Activated CD8-positive, alpha-beta memory T cell treated with anti-CD3 and anti-CD28 coated beads, Interleukin-2, amount 10 ng/mL, durations not matched to agents 7 days and 5 days (primary cell): ENCODE measurements at regions not wholly inside any gene's neighbourhood (a gene's known extent, or its start where the extent isn't known, plus 50 kb on each side); places are given as distances from the start of the nearest gene placed in this dataset.

ENCODE experiments used
- ATAC-seq: fragments of 150-1000 bp; cut with Tn5 transposase; one replicate; pipeline ENCODE4 v1.10.0; 2021; ENCODE audit warnings: moderate library complexity
- CTCF ChIA-PET: fragments of 350-600 bp; sonication (Branson Sonifier 250); formaldehyde crosslinking; loops from one replicate; lab custom pipeline; 2021; ENCODE audit warnings: antibody characterized with exemption; lab: Charles Lee
- DNase-seq: peaks from one replicate; pipeline ENCODE4 v3.0.0-alpha.2; 2020
- H3K27ac Mint-ChIP-seq: one replicate; pipeline ENCODE4 v1.8.0; 2021; ENCODE audit warnings: mild to moderate bottlenecking, mixed read lengths
- H3K27me3 Mint-ChIP-seq: one replicate; pipeline ENCODE4 v1.8.0; 2021; ENCODE audit warnings: mixed read lengths
- H3K36me3 Mint-ChIP-seq: one replicate; pipeline ENCODE4 v1.8.0; 2021; ENCODE audit warnings: mild to moderate bottlenecking, mixed read lengths
- H3K4me1 Mint-ChIP-seq: one replicate; pipeline ENCODE4 v1.8.0; 2021; ENCODE audit warnings: mixed read lengths
- H3K4me3 Mint-ChIP-seq: one replicate; pipeline ENCODE4 v1.8.0; 2021; ENCODE audit warnings: mild to moderate bottlenecking, moderate library complexity, mixed read lengths
- H3K9me3 Mint-ChIP-seq: one replicate; pipeline ENCODE4 v1.8.0; 2022; ENCODE audit warnings: low read depth, mixed read lengths

DNA sequence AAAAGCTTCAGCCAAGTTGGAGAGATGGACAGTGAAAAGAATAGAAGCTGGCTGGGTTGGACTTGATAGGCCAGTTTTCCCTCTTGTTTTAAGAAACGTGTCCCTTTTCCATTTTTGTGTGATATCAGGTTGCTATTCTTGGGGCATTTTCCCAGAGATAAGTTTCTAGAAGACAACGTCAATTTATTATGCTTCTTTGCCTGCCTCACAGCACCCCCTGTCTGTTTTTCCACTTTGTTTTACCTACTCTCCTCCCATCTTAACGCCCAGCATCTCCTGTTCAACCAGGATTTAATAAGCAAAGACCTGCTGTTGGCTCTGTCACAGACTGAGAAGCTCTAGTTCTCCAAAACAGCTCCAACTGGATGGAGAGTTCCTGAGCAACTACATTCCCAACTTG, 317.8 kb upstream of the ZNF521 start:
- CTCF ChIA-PET: no interaction called here
- no peak for DNase-seq
- Mint-ChIP-seq H3K27me3 (no peaks in the 10 kb centered on the region), H3K27ac (no peak overlapping the region), H3K4me1 (no peaks in the 10 kb centered on the region), H3K9me3 (peaks cover 4% of the 10 kb centered on the region), H3K36me3 (no peaks in the 10 kb centered on the region), H3K4me3 (no peak overlapping the region)
- ATAC-seq: no peak

DNA sequence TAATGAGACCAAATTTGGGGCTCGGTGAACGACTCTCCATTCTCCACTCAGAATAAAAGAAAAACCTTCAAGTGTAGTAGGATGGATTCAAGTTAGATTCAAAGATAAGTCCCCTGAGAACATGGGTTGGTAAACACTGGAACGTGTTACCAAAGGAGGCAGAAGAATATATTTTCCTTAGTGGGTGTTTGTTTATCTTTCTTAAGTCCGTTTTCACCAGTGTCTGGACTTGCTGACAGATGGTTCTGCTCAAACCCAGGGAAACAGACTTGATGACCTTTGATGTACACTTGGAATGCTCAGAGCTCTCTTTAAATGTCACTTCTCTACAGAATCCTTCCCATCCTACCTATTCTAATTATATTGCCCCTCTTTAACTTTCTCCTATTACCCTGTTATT, 310.3 kb upstream of the ZNF521 start:
- Mint-ChIP-seq H3K4me1 (no peaks in the 10 kb centered on the region), H3K27ac (no peak overlapping the region), H3K9me3 (peaks cover 2% of the 10 kb centered on the region), H3K36me3 (no peaks in the 10 kb centered on the region), H3K27me3 (no peaks in the 10 kb centered on the region), H3K4me3 (no peak overlapping the region)
- CTCF ChIA-PET: no interaction called here
- ATAC-seq: no peak
- no peak for DNase-seq

DNA sequence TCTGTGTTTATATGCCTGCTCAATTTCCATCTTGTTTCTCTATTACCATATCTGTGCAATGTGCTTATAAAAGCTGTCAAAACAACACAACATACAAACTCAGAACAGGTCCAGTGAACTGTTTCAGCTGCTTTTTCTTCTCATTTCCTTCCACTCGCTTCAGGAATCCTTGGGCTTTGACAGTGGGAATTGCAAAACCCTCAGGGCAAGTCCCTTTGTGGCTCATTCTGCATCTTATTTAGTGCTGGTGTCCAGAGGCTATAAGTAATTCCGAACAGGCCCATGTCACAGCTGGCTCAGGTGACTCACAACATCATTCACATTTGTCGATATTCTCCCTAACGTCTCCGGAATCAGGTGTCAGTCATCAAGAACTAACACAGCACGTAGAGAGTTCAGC, 309.9 kb upstream of the ZNF521 start:
- H3K36me3 Mint-ChIP-seq: no peaks in the 10 kb centered on the region

DNA sequence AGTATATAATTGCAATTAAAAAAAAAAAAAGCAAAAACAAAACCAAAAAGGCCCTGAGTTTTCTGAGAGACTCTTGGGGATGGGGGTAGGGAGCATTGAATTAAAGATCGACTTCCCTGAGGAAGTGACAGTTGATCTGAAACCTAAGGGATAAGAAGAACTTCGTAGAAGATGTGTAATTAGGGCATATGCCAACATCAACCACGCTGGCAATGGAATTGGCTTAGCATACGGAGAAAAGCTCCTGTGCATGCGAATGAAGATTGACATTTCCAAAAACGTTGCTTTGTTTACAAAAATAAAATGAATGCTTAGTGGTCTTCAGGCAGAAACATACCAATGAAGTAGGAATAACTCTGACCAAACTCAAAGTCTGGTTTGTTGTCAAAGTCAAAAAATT, 307.6 kb upstream of the ZNF521 start:
- H3K4me3 Mint-ChIP-seq: no peak overlapping the region
- ATAC-seq: no peak
- CTCF ChIA-PET: no interaction called here
- no peak overlapping the region for H3K27ac Mint-ChIP-seq
- H3K9me3 Mint-ChIP-seq: peaks cover 2% of the 10 kb centered on the region
- H3K36me3 Mint-ChIP-seq: no peaks in the 10 kb centered on the region
- no peak for DNase-seq
- H3K4me1 Mint-ChIP-seq: no peaks in the 10 kb centered on the region
- no peaks in the 10 kb centered on the region for H3K27me3 Mint-ChIP-seq

More for the DNA sequence above, 309.9 kb upstream of the ZNF521 start:
- Mint-ChIP-seq H3K9me3 (peaks cover 2% of the 10 kb centered on the region), H3K27ac (no peak overlapping the region), H3K4me3 (no peak overlapping the region), H3K4me1 (no peaks in the 10 kb centered on the region), H3K27me3 (no peaks in the 10 kb centered on the region)
- DNase-seq: no peak
- no peak for ATAC-seq
- CTCF ChIA-PET: no interaction called here

DNA sequence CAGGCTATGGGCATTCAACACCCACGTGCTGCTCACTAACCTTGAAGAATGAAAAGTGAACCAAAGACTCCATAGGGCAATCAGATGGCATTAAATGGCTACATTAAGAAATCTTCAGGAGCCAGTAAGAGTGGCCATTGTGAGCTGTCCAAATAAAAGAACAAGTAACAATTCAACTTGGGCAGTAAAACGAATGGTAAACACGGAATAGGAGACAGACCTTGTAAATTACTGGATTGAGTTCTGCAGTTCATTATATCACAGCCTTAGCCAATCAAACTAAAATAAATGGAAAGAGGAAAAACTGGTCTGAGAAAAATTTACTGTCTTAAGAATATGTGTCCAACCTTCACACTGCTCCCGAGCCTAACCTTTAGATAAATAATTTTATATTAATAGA, 306.5 kb upstream of the ZNF521 start:
- Mint-ChIP-seq H3K27me3 (no peaks in the 10 kb centered on the region), H3K36me3 (no peaks in the 10 kb centered on the region), H3K9me3 (peaks cover 2% of the 10 kb centered on the region), H3K4me1 (no peaks in the 10 kb centered on the region), H3K27ac (no peak overlapping the region), H3K4me3 (no peak overlapping the region)
- ATAC-seq (no peak), DNase-seq (no peak)
- CTCF ChIA-PET: no interaction called here

DNA sequence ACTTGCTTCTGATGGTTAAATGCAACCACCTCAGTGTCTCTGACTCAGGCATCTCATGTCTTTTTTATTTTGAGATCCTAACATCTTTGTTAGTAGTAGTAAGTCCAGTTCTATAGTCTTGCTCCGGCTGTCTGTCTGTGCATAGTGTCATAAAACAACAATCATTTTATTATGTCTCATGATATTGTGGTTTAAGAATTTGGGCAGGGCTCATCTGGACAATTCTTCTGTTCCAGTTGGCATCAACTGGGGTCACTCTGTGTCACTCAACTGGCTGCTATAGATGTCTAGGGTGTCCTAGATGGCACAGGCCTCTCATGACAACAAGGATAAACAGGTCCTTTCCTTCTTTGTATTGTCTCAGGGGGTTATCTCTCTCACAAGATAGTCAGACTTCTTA, 299.6 kb upstream of the ZNF521 start:
- Mint-ChIP-seq H3K9me3 (no peaks in the 10 kb centered on the region), H3K27me3 (no peaks in the 10 kb centered on the region), H3K27ac (no peak overlapping the region), H3K4me3 (no peak overlapping the region), H3K36me3 (no peaks in the 10 kb centered on the region), H3K4me1 (no peaks in the 10 kb centered on the region)
- CTCF ChIA-PET: no interaction called here
- no peak for DNase-seq
- ATAC-seq: no peak

DNA sequence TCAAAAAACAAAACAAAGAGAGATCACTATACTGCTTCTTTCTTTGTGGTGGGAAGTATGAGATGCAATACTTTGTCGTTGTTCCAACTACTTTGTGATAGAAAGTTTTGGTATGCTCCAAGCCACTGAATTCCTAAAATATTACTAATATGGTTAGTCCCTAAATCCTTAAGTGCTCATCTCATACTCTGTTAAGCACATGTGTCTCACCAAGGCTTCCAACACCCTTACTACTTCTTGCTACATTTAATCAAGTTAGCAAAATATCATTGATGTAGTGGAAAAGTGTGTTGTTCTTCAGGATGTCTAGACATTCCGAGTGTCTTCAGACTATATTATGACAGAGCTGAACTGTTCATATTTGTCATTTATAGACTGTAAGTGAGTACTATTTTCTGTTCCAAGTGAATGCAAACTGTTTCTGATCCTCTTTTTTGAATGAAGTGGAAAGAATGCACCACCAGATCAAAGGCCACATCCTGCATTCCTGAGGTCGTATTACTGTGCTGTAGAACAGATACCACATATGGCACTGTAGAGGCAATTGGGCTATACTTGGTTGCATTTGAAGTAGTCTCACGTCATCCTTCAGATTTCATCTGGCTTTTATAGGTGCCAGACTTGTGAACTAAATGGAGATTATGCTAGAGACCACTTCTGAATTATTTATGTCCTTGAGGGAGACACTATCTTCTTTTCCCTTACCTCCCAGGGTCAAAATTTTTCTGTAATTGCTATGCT, 298.4 kb upstream of the ZNF521 start:
- no peaks in the 10 kb centered on the region for H3K27me3 Mint-ChIP-seq

DNA sequence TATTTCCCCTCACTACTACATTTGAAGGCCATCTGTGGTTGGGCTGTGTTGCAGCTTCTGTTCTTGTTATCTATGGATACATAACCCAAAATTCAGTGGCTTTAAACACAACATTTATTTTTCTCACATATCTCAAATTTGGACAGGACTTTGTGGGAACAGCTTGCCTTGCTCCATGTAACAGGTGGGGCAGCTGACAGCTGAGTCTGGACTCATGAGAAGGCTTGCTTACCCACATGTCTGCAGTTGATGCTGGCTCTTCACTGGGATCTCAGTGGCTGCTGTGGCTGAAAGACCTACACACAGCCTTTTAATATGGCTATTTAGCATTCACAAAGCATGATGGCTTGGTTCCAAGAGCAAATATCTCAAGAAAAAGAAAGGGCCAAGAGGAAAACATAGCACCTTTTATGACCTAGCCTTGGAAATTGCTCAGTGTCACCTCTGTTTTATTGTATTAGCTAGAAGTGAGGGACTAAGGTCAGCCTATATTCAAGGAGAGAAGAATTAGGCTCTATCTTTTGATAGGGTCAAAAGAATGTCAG, 296.8 kb upstream of the ZNF521 start:
- no peaks in the 10 kb centered on the region for H3K4me1 Mint-ChIP-seq
- no peaks in the 10 kb centered on the region for H3K27me3 Mint-ChIP-seq
- no peak overlapping the region for H3K4me3 Mint-ChIP-seq
- no peak overlapping the region for H3K27ac Mint-ChIP-seq
- DNase-seq (no peak), ATAC-seq (no peak)
- no peaks in the 10 kb centered on the region for H3K9me3 Mint-ChIP-seq
- H3K36me3 Mint-ChIP-seq: no peaks in the 10 kb centered on the region
- CTCF ChIA-PET: no interaction called here

More for the DNA sequence above, 298.4 kb upstream of the ZNF521 start:
- no peaks in the 10 kb centered on the region for H3K9me3 Mint-ChIP-seq
- DNase-seq (no peak), ATAC-seq (no peak)
- H3K36me3 Mint-ChIP-seq: no peaks in the 10 kb centered on the region
- no peak overlapping the region for H3K4me3 Mint-ChIP-seq
- no peaks in the 10 kb centered on the region for H3K4me1 Mint-ChIP-seq
- H3K27ac Mint-ChIP-seq: no peak overlapping the region
- CTCF ChIA-PET: no interaction called here

DNA sequence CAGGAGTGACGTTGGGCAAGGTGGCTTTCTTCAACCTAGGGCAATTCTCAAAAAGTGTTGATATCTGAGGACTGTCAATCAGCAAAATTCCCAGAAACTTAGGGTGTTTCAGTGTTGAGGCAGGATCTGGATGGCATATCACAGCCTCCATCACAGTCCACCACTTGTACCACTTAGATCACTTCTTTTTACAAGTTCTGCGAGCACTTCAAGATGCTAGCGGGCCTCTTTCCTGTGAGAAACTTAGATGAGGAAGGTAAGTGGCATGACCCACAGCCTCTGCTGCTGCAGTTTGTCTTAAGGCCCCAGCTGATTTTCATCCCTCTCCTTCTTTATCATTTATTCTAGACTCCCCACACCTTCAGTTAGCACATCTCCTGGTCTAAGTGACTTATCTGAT, 295.4 kb upstream of the ZNF521 start:
- CTCF ChIA-PET: no interaction called here
- ATAC-seq (no peak), DNase-seq (no peak)
- Mint-ChIP-seq H3K27ac (no peak overlapping the region), H3K27me3 (no peaks in the 10 kb centered on the region), H3K4me1 (no peaks in the 10 kb centered on the region), H3K36me3 (no peaks in the 10 kb centered on the region), H3K4me3 (no peak overlapping the region), H3K9me3 (no peaks in the 10 kb centered on the region)

DNA sequence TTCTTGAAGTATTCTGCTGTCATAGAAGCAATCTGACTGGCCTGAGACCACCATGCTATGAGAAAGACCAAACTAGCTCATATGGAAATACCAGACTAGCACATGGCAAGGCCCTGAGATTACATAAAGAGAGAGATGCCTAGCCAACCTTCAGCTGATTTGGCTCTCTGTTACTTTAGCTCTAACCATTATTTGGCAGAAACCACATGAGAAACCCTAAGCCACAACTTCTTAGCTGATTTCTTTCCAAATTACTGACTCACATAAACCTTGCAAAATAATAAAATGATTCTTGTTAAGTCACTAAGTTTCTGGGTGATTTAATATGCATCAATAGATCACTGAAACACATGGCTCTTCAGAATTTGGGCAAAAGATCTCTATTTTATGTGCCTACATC, 295.0 kb upstream of the ZNF521 start:
- H3K36me3 Mint-ChIP-seq: no peaks in the 10 kb centered on the region
- H3K4me1 Mint-ChIP-seq: no peaks in the 10 kb centered on the region
- ATAC-seq: no peak
- H3K27ac Mint-ChIP-seq: no peak overlapping the region
- CTCF ChIA-PET: no interaction called here
- H3K9me3 Mint-ChIP-seq: no peaks in the 10 kb centered on the region
- no peak for DNase-seq
- no peak overlapping the region for H3K4me3 Mint-ChIP-seq
- H3K27me3 Mint-ChIP-seq: no peaks in the 10 kb centered on the region

DNA sequence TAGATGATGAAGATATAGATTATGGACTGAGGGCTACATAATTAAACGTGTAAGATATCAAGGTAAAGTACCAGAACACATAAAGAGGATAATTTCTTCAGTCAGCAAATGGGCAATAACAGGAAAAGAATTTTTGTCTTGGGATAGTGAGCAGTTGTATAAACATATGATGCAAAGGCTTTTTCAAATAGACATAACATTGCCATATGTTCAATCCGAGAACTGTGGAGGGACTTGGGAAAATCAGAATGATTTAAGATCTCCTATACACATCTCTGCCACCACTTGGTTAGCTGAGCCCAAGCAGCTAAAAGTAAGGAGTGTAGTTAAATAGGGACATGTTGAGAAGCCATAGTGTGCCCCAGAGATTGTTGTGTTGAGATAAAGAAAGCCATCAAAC, 287.6 kb upstream of the ZNF521 start:
- no peak for ATAC-seq
- no peaks in the 10 kb centered on the region for H3K27me3 Mint-ChIP-seq
- no peaks in the 10 kb centered on the region for H3K36me3 Mint-ChIP-seq
- H3K27ac Mint-ChIP-seq: no peak overlapping the region
- DNase-seq: no peak
- no peaks in the 10 kb centered on the region for H3K9me3 Mint-ChIP-seq
- H3K4me1 Mint-ChIP-seq: no peaks in the 10 kb centered on the region
- CTCF ChIA-PET: no interaction called here
- H3K4me3 Mint-ChIP-seq: no peak overlapping the region

DNA sequence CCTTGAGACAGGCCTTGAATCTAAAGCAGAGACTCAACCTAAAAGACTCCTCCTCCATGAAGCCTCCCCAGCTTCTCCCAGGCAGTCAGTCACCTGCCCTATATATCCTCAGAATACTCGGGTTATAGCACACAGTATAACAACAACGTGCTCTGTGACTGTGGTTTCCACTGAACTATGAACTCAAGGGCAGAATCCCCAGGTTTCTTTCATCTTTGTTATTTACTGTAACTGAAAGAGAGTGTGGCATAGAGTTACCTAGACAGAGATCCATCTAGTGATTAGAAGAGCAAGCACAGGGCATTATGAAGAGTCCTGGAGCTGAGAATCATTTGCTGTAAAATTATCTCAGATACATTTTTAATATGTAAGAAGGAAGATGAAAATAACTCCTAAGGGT, 281.6 kb upstream of the ZNF521 start:
- no peaks in the 10 kb centered on the region for H3K36me3 Mint-ChIP-seq
- DNase-seq: no peak
- H3K27ac Mint-ChIP-seq: no peak overlapping the region
- H3K27me3 Mint-ChIP-seq: no peaks in the 10 kb centered on the region
- ATAC-seq: no peak
- H3K9me3 Mint-ChIP-seq: no peaks in the 10 kb centered on the region
- CTCF ChIA-PET: no interaction called here
- H3K4me3 Mint-ChIP-seq: no peak overlapping the region
- no peaks in the 10 kb centered on the region for H3K4me1 Mint-ChIP-seq

DNA sequence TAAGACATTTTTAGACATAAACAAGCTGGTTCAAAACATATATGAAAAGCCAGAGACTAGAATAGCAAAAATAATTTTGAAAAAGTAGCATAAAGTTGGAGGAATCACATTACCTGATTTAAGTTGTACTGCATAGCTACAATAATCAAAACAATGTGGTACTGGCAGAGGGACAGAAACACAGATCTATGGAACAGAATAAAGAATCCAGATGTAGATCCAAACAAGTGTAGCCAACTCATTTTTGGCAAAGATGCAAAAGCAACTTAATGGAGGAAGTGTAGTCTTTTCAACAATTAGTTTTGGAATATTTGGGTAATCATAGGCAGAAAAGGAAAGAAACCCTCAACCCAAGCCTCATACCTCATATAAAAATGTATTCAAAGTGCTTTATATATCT, 278.7 kb upstream of the ZNF521 start:
- ATAC-seq (no peak), DNase-seq (no peak)
- Mint-ChIP-seq H3K27ac (no peak overlapping the region), H3K4me3 (no peak overlapping the region), H3K36me3 (no peaks in the 10 kb centered on the region), H3K9me3 (peaks cover 3% of the 10 kb centered on the region), H3K4me1 (no peaks in the 10 kb centered on the region), H3K27me3 (no peaks in the 10 kb centered on the region)
- CTCF ChIA-PET: no interaction called here

DNA sequence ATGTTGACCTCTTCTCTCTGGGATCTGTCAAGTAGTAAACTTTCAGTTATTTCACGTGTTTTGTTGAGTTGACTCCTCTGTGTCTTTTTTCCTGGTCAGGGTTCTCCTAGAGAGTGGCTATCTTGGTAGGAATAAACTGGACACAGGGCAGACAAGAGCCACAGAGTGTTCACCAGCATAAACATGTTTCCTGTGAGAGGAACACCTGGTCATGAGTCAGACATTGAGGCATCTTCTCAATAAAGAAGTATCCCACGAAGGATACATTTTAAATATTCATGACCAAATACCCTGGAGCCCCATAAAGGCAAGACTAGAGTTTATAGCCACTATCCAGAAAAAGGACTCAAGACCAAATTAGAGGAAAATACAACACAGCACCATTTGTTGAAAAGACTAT, 269.7 kb upstream of the ZNF521 start:
- H3K4me1 Mint-ChIP-seq: no peaks in the 10 kb centered on the region
- no peak overlapping the region for H3K4me3 Mint-ChIP-seq
- no peak for ATAC-seq
- H3K27ac Mint-ChIP-seq: no peak overlapping the region
- H3K36me3 Mint-ChIP-seq: no peaks in the 10 kb centered on the region
- CTCF ChIA-PET: no interaction called here
- H3K27me3 Mint-ChIP-seq: no peaks in the 10 kb centered on the region
- no peak for DNase-seq
- H3K9me3 Mint-ChIP-seq: peaks cover 5% of the 10 kb centered on the region
